Erythroblast (primary cell): ENCODE measurements at regions not wholly inside any gene's neighbourhood (a gene's known extent, or its start where the extent isn't known, plus 50 kb on each side); places are given as distances from the start of the nearest gene placed in this dataset.

Experiments
- GATA1 ChIP-seq: IDR thresholded peaks from 2 replicates; pipeline ENCODE4 v1.6.1; 2011; ENCODE audit warnings: low read depth, mild to moderate bottlenecking, control low read depth, low read length, moderate library complexity
- POLR2A ChIP-seq: IDR thresholded peaks from 2 replicates; pipeline ENCODE4 v1.6.1; 2011; ENCODE audit warnings: mild to moderate bottlenecking, low read length

DNA sequence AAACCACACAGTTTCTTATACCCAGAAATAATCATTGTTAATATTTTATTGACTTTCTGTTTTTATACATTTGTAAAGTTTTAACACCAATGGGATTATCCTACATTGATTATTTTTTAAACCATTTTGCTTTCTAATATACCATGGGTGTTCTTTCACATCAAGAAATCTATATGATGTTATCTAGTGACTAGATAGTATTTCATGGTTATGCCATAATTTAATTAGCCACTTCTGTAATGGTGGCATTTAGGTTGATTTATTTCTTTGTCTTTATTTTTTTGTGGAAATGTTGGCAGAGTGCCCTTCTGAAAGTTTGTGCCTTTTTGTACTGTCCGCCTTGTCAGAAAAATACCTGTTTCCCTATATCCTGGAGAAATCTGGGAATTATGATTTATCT lies 193.3 kb downstream of the CEP135 start:
- no peak for TF ChIP-seq POLR2A
- no peak for TF ChIP-seq GATA1
